Lung (tissue), 11 donors: ENCODE measurements at regions not wholly inside any gene's neighbourhood (a gene's known extent, or its start where the extent isn't known, plus 50 kb on each side); places are given as distances from the start of the nearest gene placed in this dataset.

Experiments
- ATAC-seq: fragments of 200-7000 bp; cut with Tn5 transposase; one replicate; pipeline ENCODE4 v1.9.1; 2020; ENCODE audit warnings: moderate number of reproducible peaks; ENCODE audit not compliant: insufficient read depth, low FRiP score
- DNase-seq, 3 donors: peaks; one replicate each; pipeline ENCODE4 v3.0.0-alpha.2; 2013 to 2017
- H3K27ac ChIP-seq, 2 donors: one replicate each; pipeline ENCODE4 v1.5.1; 2013; ENCODE audit warnings: mild to moderate bottlenecking in 2 of 2, moderate library complexity in 2 of 2, control low read depth in 1 of 2, inconsistent platforms in 1 of 2, low read depth in 1 of 2, low read length in 1 of 2
- H3K27me3 ChIP-seq, 3 donors: one replicate each; pipeline ENCODE4 v1.5.1; 2013; ENCODE audit warnings: low read length in 2 of 3; ENCODE audit not compliant: control insufficient read depth in 3 of 3, insufficient read depth in 3 of 3
- H3K36me3 ChIP-seq, 4 donors: one replicate each; pipeline ENCODE4 v1.5.1; 2013; ENCODE audit warnings: low read length in 4 of 4, mild to moderate bottlenecking in 1 of 4, moderate library complexity in 1 of 4; ENCODE audit not compliant: control insufficient read depth in 4 of 4, insufficient read depth in 4 of 4
- H3K4me1 ChIP-seq, 5 donors: one replicate each; pipeline ENCODE4 v1.5.1; 2013; ENCODE audit warnings: low read length in 5 of 5, mild to moderate bottlenecking in 2 of 5, moderate library complexity in 1 of 5; ENCODE audit not compliant: control insufficient read depth in 5 of 5, insufficient read depth in 5 of 5
- H3K4me3 ChIP-seq: one replicate; pipeline ENCODE4 v1.5.1; 2013; ENCODE audit warnings: mild to moderate bottlenecking, control low read depth, moderate library complexity
- H3K9ac ChIP-seq, 2 donors: one replicate each; pipeline ENCODE4 v1.5.1; 2013; ENCODE audit warnings: low read length in 2 of 2, control low read depth in 1 of 2; ENCODE audit not compliant: insufficient read depth in 1 of 2
- H3K9me3 ChIP-seq, 4 donors: one replicate each; pipeline ENCODE4 v1.5.1; 2013; ENCODE audit warnings: low read length in 3 of 4, mild to moderate bottlenecking in 1 of 4, moderate library complexity in 1 of 4; ENCODE audit not compliant: control insufficient read depth in 4 of 4, insufficient read depth in 3 of 4
- CTCF ChIP-seq: IDR thresholded peaks from 2 replicates; pipeline ENCODE4 v1.5.1; 2012; ENCODE audit warnings: mild to moderate bottlenecking; ENCODE audit errors: control extremely low read depth, extremely low read depth
- WGBS, 2 donors: extraction: QIAGEN DNeasy Blood & Tissue Kit; methylation state at CpG; one replicate each; pipeline ENCODE4 v1.1.7; 2013; 5-methylcytosine and 5-hydroxymethylcytosine counted together
- donor health status: control.
- donor health status: control.
- donor health status: Bipolar disorder and iron deficiency.
- donor health status: healthy.
- donor health status: DM: yes; HTN: yes; CAD: no.

GRCh38 chr4:24440765-24441164 is 143.6 kb downstream of the DHX15 start:
- no peak overlapping the region for H3K4me3 ChIP-seq
- DNase-seq, result no peak
- H3K27me3 ChIP-seq, result no peaks in the 10 kb centered on the region
- TF ChIP-seq CTCF, result no peak
- H3K4me1 ChIP-seq, result peaks cover 0 to 1% (median 0%) of the 10 kb centered on the region in 5 donors
- WGBS, 2 donors, result 96 to 98% methylated on average over 2 of the region's 2 CpGs
- no peak overlapping the region for H3K9ac ChIP-seq
- no peaks in the 10 kb centered on the region for H3K9me3 ChIP-seq
- H3K36me3 ChIP-seq, result no peaks in the 10 kb centered on the region
- no peak overlapping the region for H3K27ac ChIP-seq
- ATAC-seq, result no peak

DNA sequence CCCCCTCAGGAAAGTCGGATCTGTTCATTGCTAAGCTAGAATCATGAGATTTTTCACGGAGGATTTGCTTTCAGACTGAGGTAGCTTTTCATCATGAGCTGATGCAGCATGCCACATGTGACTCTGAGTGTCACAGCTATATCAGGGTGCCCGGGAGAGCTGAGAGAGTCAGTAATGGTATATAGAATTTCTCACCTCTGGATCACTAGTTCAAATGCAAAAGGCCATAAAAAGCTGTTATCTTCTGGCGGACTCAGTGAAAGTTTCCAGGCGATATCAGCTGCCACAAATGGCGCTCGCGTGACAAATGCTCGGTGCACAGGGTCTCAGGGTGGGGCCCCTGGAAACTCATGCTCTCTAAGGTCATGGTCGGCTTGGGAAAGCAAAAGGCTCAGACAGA is 150.1 kb downstream of the DHX15 start:
- DNase-seq, result no peak
- H3K9me3 ChIP-seq, result peaks cover 0 to 2% (median 0%) of the 10 kb centered on the region in 4 donors
- no peaks in the 10 kb centered on the region for H3K36me3 ChIP-seq

DNA sequence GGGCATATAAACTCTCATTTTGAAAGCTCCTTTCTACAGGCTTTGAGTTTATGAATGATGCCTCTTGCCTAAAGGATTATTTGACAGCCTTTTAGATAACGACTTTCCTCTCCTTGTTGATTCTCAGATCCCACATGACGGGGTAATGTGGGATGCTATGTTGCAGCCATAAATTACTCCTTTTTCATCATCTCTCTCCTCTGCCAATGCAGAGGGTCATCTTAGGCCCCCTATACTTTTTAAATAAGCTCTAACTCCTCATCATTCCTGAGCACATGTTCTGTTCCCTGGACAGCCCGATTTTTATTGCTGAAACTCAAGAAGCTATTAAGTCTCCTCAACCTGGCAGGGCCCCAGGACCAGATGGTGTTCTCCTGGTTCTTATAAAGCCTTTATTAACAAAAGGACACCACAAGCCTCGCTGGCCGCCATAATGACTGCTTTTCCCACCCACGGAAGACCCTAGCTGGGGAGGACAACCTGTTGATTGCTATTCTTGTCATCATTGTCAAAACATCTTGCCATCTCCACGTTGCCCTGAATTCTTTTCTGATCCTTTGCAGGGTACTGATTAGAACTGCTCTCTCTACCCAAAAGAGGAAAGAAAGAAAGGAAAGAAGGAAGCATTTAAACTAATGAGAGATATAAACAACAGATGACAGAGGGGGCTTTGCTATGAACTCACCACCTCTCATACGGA is 150.7 kb downstream of the DHX15 start:
- Histone ChIP-seq H3K27ac (no peak overlapping the region), H3K4me3 (no peak overlapping the region), H3K9ac (no peak overlapping the region), H3K36me3 (no peaks in the 10 kb centered on the region), H3K27me3 (no peaks in the 10 kb centered on the region), H3K4me1 (peaks cover 0 to 4% (median 0%) of the 10 kb centered on the region in 5 donors), H3K9me3 (peaks cover 0 to 2% (median 0%) of the 10 kb centered on the region in 4 donors)
- ATAC-seq (no peak), DNase-seq (peak in 1 of 3 donors; percentile 22)
- WGBS, 2 donors, result 62 to 64% methylated on average over 8 of the region's 8 CpGs
- no peak for TF ChIP-seq CTCF

More for the DNA sequence above, 150.1 kb downstream of the DHX15 start:
- Histone ChIP-seq H3K9ac (no peak overlapping the region), H3K27me3 (no peaks in the 10 kb centered on the region), H3K4me1 (peaks cover 0 to 4% (median 0%) of the 10 kb centered on the region in 5 donors), H3K4me3 (no peak overlapping the region), H3K27ac (no peak overlapping the region)
- no peak for TF ChIP-seq CTCF
- WGBS, 2 donors, result 74 to 81% methylated on average over 10 of the region's 10 CpGs
- ATAC-seq, result no peak
